HG03060 (cell line): ENCODE measurements at regions not wholly inside any gene's neighbourhood (a gene's known extent, or its start where the extent isn't known, plus 50 kb on each side); places are given as distances from the start of the nearest gene placed in this dataset.

Experiments
- ATAC-seq: cut with Tn5 transposase; IDR thresholded peaks from one replicate; pipeline ENCODE4 v1.9.1; 2021; ENCODE audit warnings: low read depth, moderate number of reproducible peaks; ENCODE audit not compliant: unreplicated experiment

GRCh38 chr20:12264711-12265110 lies 347.0 kb downstream of the BTBD3 start:
- ATAC-seq, result no peak

- no peak for ATAC-seq
Measured at GRCh38 chr20:12265662-12266061, 348.0 kb downstream of the BTBD3 start.

- ATAC-seq, result no peak
Measured at GRCh38 chr20:12269579-12269978, 351.9 kb downstream of the BTBD3 start.

- no peak for ATAC-seq
Measured at GRCh38 chr20:12270863-12271262, 353.2 kb downstream of the BTBD3 start.

- no peak for ATAC-seq
Measured at GRCh38 chr20:12276011-12276673, 358.4 kb downstream of the BTBD3 start.

DNA sequence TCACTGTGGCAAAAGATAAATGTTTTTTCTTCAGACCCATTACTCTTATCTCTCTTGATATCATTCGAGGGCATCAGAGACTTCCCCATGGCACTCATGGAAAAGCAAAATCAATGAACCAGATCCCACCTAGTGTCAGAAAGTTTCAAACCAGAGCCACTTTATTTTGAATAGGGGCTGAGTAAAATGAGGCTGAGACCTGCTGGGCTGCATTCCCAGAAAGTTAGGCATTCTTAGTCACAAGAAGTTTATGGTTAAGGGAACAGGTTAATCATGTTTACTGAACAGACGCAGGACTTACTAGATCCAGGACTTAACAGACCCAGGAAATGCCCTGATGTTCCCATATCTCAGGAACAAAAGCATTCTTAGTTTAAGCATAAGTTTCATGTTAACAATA lies 369.9 kb downstream of the BTBD3 start:
- ATAC-seq, result no peak

GRCh38 chr20:12289465-12289864 lies 371.8 kb downstream of the BTBD3 start:
- ATAC-seq, result no peak

- ATAC-seq, result no peak
Measured at GRCh38 chr20:12291386-12291785, 373.7 kb downstream of the BTBD3 start.

DNA sequence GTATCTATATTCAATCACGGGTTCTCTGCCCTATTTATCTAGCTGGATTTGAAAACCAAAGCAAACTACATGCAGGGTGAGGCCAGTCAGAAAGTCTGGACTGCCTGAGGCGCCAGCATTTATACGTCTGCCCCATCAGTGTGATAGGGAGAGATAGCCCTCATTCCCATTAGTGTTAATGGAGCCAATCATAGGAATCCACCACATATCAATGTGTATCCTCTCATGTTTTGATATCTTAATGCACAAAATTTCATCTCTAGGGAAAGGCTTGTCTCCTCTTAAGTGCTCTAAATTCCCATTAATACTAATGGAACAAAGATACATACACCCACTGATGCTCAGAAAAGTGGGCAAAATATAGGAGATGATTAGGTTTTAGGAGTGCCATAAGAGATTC lies 376.2 kb downstream of the BTBD3 start:
- no peak for ATAC-seq

GRCh38 chr20:12294678-12295077 lies 377.0 kb downstream of the BTBD3 start:
- no peak for ATAC-seq

GRCh38 chr20:12305188-12305950 lies 387.7 kb downstream of the BTBD3 start:
- no peak for ATAC-seq

DNA sequence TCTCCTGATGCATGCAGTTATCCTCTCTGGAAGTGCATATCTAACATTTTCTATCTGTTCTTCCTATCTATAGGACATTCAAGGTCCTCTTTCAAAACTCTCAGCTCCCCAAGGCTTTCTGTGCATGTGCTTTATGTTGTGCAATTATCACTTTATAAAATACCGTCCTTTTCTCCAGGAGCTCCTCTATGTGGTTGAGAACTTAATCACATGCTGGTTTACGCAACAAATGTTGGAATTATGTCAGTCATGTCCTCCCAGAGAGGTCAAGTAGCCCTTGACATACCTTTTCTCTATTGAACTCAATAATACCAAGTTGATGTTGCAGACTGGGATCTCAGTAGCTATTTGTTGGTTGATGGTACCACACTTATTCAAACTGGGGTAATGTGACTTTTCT lies 388.4 kb downstream of the BTBD3 start:
- no peak for ATAC-seq

GRCh38 chr20:12311094-12311865 lies 393.6 kb downstream of the BTBD3 start:
- ATAC-seq, result no peak

DNA sequence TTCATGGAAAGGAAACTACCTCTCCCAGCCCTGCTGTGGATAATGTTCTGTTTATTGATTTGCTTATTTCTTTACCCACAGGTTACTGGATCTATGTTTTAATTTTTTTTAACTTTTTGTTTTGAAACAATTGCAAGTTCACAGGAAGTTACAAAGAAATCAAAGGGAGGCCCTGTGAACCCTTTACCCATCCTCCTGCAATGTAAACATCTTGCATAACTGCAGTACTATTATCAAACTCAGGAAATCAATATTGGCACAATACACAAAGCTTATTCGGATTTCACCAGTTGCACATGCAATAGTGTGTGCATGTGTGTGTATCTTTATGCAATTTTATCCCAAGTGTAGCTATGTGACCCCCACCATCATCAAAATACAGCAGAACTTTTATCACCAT lies 398.0 kb downstream of the BTBD3 start:
- no peak for ATAC-seq

DNA sequence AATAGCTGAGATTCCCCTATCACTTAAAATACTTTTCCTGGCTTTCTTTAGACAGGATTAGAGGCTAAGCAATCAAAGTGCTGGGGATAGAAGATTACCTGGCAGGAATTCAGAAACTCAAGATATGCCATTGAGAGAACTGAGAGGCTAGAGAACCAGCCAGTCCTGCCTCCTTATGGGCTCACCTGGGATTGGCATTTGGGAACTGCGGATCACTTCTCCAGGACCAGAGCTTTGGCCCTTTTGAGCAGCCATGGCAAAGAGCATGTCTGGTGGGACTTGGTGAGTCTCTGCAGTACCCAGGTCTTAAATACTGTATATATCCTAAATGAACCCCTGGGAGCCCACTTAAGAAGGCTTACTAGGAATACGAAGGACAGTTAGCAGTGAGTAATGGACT lies 399.1 kb downstream of the BTBD3 start:
- no peak for ATAC-seq

GRCh38 chr20:12317433-12317832 lies 399.7 kb downstream of the BTBD3 start:
- ATAC-seq, result no peak

DNA sequence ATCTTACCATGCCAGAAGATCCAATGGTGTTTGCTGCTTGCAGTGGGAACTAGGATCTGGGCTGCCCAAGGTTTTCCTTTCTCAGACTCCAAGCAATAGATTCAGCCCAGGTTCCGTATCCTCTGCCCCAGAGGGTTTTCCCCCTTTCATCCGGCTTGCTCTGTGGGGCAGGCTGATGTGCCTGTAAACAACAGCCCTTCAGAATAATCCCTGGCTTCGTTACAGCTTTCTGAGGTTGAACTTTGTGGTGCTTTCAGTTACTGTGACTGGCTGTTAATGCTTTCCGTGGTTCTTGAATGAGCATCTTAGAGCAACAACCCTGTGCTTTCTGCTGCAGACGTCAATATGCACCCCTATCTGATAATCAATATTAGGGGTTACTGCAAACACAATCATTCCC lies 400.4 kb downstream of the BTBD3 start:
- ATAC-seq, result no peak

- no peak for ATAC-seq
Measured at GRCh38 chr20:12321736-12322135, 404.0 kb downstream of the BTBD3 start.

- ATAC-seq, result no peak
Measured at GRCh38 chr20:12327205-12327604, 409.5 kb downstream of the BTBD3 start.

- ATAC-seq, result no peak
Measured at GRCh38 chr20:12331236-12331635, 413.5 kb downstream of the BTBD3 start.

GRCh38 chr20:12337601-12338000 lies 419.9 kb downstream of the BTBD3 start:
- ATAC-seq, result no peak
